Colonic mucosa (tissue), 4 donors: ENCODE measurements at regions not wholly inside any gene's neighbourhood (a gene's known extent, or its start where the extent isn't known, plus 50 kb on each side); places are given as distances from the start of the nearest gene placed in this dataset.

Experiments
- DNase-seq: peaks from one replicate; pipeline ENCODE4 v3.0.0-alpha.2; 2020
- H3K27ac ChIP-seq: fragments of 200-600 bp; one replicate; pipeline ENCODE4 v1.8.0; 2021
- H3K27me3 ChIP-seq: fragments of 200-600 bp; one replicate; pipeline ENCODE4 v1.8.0; 2021
- H3K36me3 ChIP-seq: fragments of 200-600 bp; one replicate; pipeline ENCODE4 v1.8.0; 2021
- H3K4me1 ChIP-seq: fragments of 200-600 bp; one replicate; pipeline ENCODE4 v1.8.0; 2021; ENCODE audit warnings: mild to moderate bottlenecking
- H3K4me3 ChIP-seq: fragments of 200-600 bp; one replicate; pipeline ENCODE4 v1.8.0; 2021
- H3K9ac ChIP-seq, 2 donors: one replicate each; pipeline ENCODE4 v1.7.0; 2013; ENCODE audit warnings: control low read depth in 2 of 2, low read depth in 2 of 2, low read length in 2 of 2
- H3K9me3 ChIP-seq: fragments of 200-600 bp; one replicate; pipeline ENCODE4 v1.8.0; 2021
- intact Hi-C: fragments of 100-400 bp; cut with DNase I; formaldehyde crosslinking; loops from one replicate; pipeline ENCODE4 v1.14.1; 2022
- TF ChIP-seq, protein P1 (sequence below): fragments of 200-600 bp; IDR thresholded peaks from one replicate; pipeline ENCODE4 v1.8.0; 2022; ENCODE audit warnings: antibody characterized with exemption, mild to moderate bottlenecking
- donor health status: healthy.
- donor health status: DM: no; HTN: no; CAD: no.
- donor health status: DM: no; HTN: no; CAD: no.

DNA sequence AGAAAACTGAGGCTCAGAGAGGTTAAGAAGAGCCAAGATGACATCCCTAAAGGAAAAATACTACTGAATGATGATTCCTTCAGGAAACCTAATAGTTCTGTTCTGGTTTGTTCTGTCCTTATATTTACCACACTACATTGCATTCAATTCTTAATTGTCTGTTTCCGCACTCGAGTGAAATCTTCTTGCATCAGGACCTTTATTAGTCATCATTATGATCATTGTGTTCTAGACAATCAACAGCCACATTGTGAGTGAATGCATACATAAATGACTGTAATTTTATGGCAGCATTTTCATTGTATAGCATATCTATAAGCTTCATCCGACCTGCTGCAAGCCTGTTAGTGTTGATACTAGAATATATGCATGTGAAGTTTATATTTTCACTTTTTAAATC, 156.7 kb upstream of the FAM241A start:
- Histone ChIP-seq H3K4me1 (no peaks in the 10 kb centered on the region), H3K4me3 (no peak overlapping the region), H3K9ac (no peak overlapping the region), H3K9me3 (no peaks in the 10 kb centered on the region), H3K27ac (no peak overlapping the region), H3K27me3 (no peaks in the 10 kb centered on the region), H3K36me3 (no peaks in the 10 kb centered on the region)
- intact Hi-C loops: no loop called here
- DNase-seq: no peak
- TF ChIP-seq, protein P1, sequence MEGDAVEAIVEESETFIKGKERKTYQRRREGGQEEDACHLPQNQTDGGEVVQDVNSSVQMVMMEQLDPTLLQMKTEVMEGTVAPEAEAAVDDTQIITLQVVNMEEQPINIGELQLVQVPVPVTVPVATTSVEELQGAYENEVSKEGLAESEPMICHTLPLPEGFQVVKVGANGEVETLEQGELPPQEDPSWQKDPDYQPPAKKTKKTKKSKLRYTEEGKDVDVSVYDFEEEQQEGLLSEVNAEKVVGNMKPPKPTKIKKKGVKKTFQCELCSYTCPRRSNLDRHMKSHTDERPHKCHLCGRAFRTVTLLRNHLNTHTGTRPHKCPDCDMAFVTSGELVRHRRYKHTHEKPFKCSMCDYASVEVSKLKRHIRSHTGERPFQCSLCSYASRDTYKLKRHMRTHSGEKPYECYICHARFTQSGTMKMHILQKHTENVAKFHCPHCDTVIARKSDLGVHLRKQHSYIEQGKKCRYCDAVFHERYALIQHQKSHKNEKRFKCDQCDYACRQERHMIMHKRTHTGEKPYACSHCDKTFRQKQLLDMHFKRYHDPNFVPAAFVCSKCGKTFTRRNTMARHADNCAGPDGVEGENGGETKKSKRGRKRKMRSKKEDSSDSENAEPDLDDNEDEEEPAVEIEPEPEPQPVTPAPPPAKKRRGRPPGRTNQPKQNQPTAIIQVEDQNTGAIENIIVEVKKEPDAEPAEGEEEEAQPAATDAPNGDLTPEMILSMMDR: no peak

- Histone ChIP-seq H3K4me1 (no peaks in the 10 kb centered on the region), H3K4me3 (no peak overlapping the region), H3K9me3 (no peaks in the 10 kb centered on the region), H3K27me3 (no peaks in the 10 kb centered on the region), H3K36me3 (no peaks in the 10 kb centered on the region), H3K27ac (peak overlapping the region; percentile 18), H3K9ac (no peak overlapping the region)
- peak; percentile 41 for DNase-seq
- TF ChIP-seq, protein P1: no peak
- intact Hi-C loops: no loop called here
Measured at GRCh38 chr4:111989817-111990216, 155.4 kb upstream of the FAM241A start.

- H3K27ac ChIP-seq: peak overlapping the region; percentile 0
- H3K9ac ChIP-seq: no peak overlapping the region
- no peaks in the 10 kb centered on the region for H3K9me3 ChIP-seq
- intact Hi-C loops: no loop called here
- DNase-seq: no peak
- H3K36me3 ChIP-seq: no peaks in the 10 kb centered on the region
- H3K27me3 ChIP-seq: no peaks in the 10 kb centered on the region
- H3K4me3 ChIP-seq: no peak overlapping the region
- H3K4me1 ChIP-seq: no peaks in the 10 kb centered on the region
- TF ChIP-seq, protein P1: no peak
Measured at GRCh38 chr4:111991163-111991562, 154.1 kb upstream of the FAM241A start.

- H3K27me3 ChIP-seq: no peaks in the 10 kb centered on the region
- TF ChIP-seq, protein P1: no peak
- H3K4me3 ChIP-seq: no peak overlapping the region
- H3K9ac ChIP-seq: no peak overlapping the region
- H3K36me3 ChIP-seq: no peaks in the 10 kb centered on the region
- H3K27ac ChIP-seq: peak overlapping the region; percentile 0
- intact Hi-C loops: no loop called here
- no peak for DNase-seq
- no peaks in the 10 kb centered on the region for H3K9me3 ChIP-seq
- no peaks in the 10 kb centered on the region for H3K4me1 ChIP-seq
Measured at GRCh38 chr4:111991797-111992196, 153.5 kb upstream of the FAM241A start.

- Histone ChIP-seq H3K9me3 (no peaks in the 10 kb centered on the region), H3K36me3 (no peaks in the 10 kb centered on the region), H3K27me3 (no peaks in the 10 kb centered on the region), H3K4me1 (no peaks in the 10 kb centered on the region), H3K9ac (no peak overlapping the region), H3K27ac (no peak overlapping the region), H3K4me3 (no peak overlapping the region)
- no peak for DNase-seq
- TF ChIP-seq, protein P1: no peak
- intact Hi-C loops: no loop called here
Measured at GRCh38 chr4:111992351-111993168, 152.7 kb upstream of the FAM241A start.
